HG02759 (cell line): ENCODE measurements at regions not wholly inside any gene's neighbourhood (a gene's known extent, or its start where the extent isn't known, plus 50 kb on each side); places are given as distances from the start of the nearest gene placed in this dataset.

ENCODE experiments used
- ATAC-seq: cut with Tn5 transposase; IDR thresholded peaks from one replicate; pipeline ENCODE4 v1.9.1; 2021; ENCODE audit warnings: mild to moderate bottlenecking, moderate library complexity; ENCODE audit not compliant: unreplicated experiment

GRCh38 chr1:193799948-193800690, 613.7 kb upstream of the B3GALT2 start:
- ATAC-seq = no peak

- no peak for ATAC-seq
These were observed 613.0 kb upstream of the B3GALT2 start for GRCh38 chr1:193799371-193799770.

GRCh38 chr1:193794239-193794638, 607.8 kb upstream of the B3GALT2 start:
- ATAC-seq = no peak

GRCh38 chr1:193791746-193792145, 605.3 kb upstream of the B3GALT2 start:
- no peak for ATAC-seq

- ATAC-seq = no peak
These were observed 600.6 kb upstream of the B3GALT2 start for GRCh38 chr1:193787061-193787460.

GRCh38 chr1:193785850-193786420, 599.5 kb upstream of the B3GALT2 start:
- no peak for ATAC-seq

- no peak for ATAC-seq
These were observed 588.3 kb upstream of the B3GALT2 start for GRCh38 chr1:193774536-193775323.

- no peak for ATAC-seq
These were observed 585.2 kb upstream of the B3GALT2 start for GRCh38 chr1:193771596-193771995.

GRCh38 chr1:193769651-193770050, 583.2 kb upstream of the B3GALT2 start:
- ATAC-seq = no peak

- no peak for ATAC-seq
These were observed 581.5 kb upstream of the B3GALT2 start for GRCh38 chr1:193767886-193768285.

GRCh38 chr1:193766329-193766728, 579.9 kb upstream of the B3GALT2 start:
- no peak for ATAC-seq

GRCh38 chr1:193763266-193763665, 576.9 kb upstream of the B3GALT2 start:
- ATAC-seq = no peak

- ATAC-seq = no peak
These were observed 575.8 kb upstream of the B3GALT2 start for GRCh38 chr1:193762236-193762635.

GRCh38 chr1:193755441-193755840, 569.0 kb upstream of the B3GALT2 start:
- ATAC-seq = no peak

- ATAC-seq = no peak
These were observed 568.5 kb upstream of the B3GALT2 start for GRCh38 chr1:193754732-193755427.

GRCh38 chr1:193754151-193754550, 567.7 kb upstream of the B3GALT2 start:
- no peak for ATAC-seq

- no peak for ATAC-seq
These were observed 566.8 kb upstream of the B3GALT2 start for GRCh38 chr1:193753038-193753756.

- no peak for ATAC-seq
These were observed 563.5 kb upstream of the B3GALT2 start for GRCh38 chr1:193749868-193750267.

GRCh38 chr1:193747579-193747978, 561.2 kb upstream of the B3GALT2 start:
- ATAC-seq = no peak

GRCh38 chr1:193741228-193741627, 554.8 kb upstream of the B3GALT2 start:
- no peak for ATAC-seq

GRCh38 chr1:193740762-193741161, 554.3 kb upstream of the B3GALT2 start:
- ATAC-seq = no peak
